ENCODE measurements at regions not wholly inside any gene's neighbourhood (a gene's known extent, or its start where the extent isn't known, plus 50 kb on each side); places are given as distances from the start of the nearest gene placed in this dataset.

DNA sequence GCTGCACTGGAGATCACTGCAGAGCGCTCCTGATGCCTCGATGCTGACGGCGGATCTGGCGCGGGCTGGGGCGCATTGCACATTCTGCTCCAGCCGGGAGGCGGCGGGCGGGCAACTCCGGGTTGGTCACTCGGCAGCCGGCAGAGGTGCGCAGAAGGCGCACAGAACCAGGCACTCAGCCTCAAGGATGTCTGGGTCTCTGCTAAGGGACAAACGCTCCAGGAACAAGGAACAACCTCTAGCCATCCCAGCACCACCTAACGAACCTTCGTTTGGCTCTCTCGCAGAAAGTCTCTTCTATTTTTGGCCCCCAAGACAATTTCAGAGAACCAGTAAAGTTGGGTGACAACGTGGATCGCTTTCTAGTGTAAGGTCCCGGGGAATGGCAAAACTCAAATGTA lies 254.6 kb downstream of the OTUD1 start:
- no peak for TF ChIP-seq SP1 (IDR thresholded peaks at IDR 0.05)
- no peak for TF ChIP-seq ELF4 (IDR thresholded peaks at IDR 0.05)
- TF ChIP-seq ZNF384 (IDR thresholded peaks at IDR 0.05): no peak

Data from HEK293T (cell line).